ENCODE measurements at regions not wholly inside any gene's neighbourhood (a gene's known extent, or its start where the extent isn't known, plus 50 kb on each side); places are given as distances from the start of the nearest gene placed in this dataset.

DNA sequence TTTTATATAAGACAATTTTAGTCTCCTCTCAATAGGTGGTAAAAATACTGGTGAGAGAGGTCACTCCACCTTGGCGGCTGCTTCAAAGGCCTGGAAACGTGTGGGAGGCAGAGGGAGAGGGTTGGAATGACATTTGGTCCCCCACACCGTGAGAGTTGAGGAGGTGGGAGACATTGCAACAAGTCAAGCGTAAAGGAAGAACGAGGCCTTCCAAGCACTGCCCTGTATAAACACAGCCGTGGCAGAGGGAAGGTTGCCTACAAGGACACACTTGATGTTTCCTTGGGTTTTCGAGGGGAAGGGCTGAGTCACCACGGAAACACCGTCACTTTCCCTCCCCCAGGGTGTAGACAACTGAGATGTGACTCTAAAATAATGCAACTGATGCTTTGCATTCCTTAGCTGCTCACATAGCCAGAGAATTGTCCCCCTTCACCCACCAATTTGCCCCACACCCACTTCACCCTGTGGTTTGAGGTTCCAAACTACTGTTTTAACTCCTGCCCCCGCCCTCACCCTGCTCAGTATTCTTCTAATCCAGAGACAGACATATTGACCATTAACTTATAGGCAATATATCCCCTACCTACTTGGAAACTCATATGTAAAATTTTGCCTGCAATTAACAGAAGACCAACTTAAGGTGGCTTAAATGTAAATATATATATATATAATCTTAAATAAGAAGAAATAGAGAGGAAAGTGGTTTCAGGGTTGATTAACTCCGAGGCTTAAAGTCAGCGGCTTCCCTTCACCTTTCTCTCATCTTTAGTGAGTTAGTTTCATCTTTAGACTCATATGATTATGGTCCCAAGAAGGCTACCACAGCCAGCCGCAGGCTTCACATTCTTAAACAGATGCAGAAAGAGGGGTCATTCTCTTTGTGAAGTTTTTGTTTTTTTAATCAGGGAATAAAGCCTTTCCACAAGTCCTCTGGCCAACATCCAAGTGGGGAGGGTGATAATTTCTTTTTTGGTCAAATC lies 54.1 kb upstream of the BDNF start:
- TF ChIP-seq, protein P1, sequence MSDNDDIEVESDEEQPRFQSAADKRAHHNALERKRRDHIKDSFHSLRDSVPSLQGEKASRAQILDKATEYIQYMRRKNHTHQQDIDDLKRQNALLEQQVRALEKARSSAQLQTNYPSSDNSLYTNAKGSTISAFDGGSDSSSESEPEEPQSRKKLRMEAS (IDR thresholded peaks at IDR 0.05; ENCODE audit: low read depth, low read length) = no peak
- TF ChIP-seq, protein P2, sequence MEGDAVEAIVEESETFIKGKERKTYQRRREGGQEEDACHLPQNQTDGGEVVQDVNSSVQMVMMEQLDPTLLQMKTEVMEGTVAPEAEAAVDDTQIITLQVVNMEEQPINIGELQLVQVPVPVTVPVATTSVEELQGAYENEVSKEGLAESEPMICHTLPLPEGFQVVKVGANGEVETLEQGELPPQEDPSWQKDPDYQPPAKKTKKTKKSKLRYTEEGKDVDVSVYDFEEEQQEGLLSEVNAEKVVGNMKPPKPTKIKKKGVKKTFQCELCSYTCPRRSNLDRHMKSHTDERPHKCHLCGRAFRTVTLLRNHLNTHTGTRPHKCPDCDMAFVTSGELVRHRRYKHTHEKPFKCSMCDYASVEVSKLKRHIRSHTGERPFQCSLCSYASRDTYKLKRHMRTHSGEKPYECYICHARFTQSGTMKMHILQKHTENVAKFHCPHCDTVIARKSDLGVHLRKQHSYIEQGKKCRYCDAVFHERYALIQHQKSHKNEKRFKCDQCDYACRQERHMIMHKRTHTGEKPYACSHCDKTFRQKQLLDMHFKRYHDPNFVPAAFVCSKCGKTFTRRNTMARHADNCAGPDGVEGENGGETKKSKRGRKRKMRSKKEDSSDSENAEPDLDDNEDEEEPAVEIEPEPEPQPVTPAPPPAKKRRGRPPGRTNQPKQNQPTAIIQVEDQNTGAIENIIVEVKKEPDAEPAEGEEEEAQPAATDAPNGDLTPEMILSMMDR (IDR thresholded peaks at IDR 0.05; ENCODE audit: low read depth, low read length) = no peak
- TF ChIP-seq POLR2A (IDR thresholded peaks at IDR 0.05; ENCODE audit: extremely low read depth, insufficient read length) (no peak), MYC (IDR thresholded peaks at IDR 0.05; ENCODE audit: low read depth, low read length) (no peak)

All from NB4 (cell line).